Liver (tissue), 8 donors: ENCODE measurements at regions not wholly inside any gene's neighbourhood (a gene's known extent, or its start where the extent isn't known, plus 50 kb on each side); places are given as distances from the start of the nearest gene placed in this dataset.

ENCODE experiments used
- DNase-seq: peaks from one replicate; pipeline ENCODE4 v3.0.0-alpha.2; 2017; ENCODE audit warnings: low spot score
- H3K27ac ChIP-seq, 2 donors: one replicate each; pipeline ENCODE4 v1.7.0; 2013; ENCODE audit warnings: inconsistent platforms in 2 of 2, low read length in 2 of 2, control low read depth in 1 of 2, low read depth in 1 of 2, mild to moderate bottlenecking in 1 of 2
- H3K27me3 ChIP-seq, 4 donors: one replicate each; pipeline versions ENCODE4 v1.6.1 to v1.7.0; 2013; ENCODE audit warnings: low read length in 3 of 4, inconsistent platforms in 1 of 4, mild to moderate bottlenecking in 1 of 4, moderate library complexity in 1 of 4; ENCODE audit not compliant: control insufficient read depth in 4 of 4, insufficient read depth in 4 of 4
- H3K36me3 ChIP-seq, 4 donors: one replicate each; pipeline versions ENCODE4 v1.6.1 to v1.7.0; 2013; ENCODE audit warnings: low read length in 3 of 4, mild to moderate bottlenecking in 3 of 4, low read depth in 1 of 4, moderate library complexity in 1 of 4; ENCODE audit not compliant: control insufficient read depth in 4 of 4, insufficient read depth in 3 of 4
- H3K4me1 ChIP-seq, 4 donors: one replicate each; pipeline versions ENCODE4 v1.6.1 to v1.7.0; 2013; ENCODE audit warnings: low read length in 3 of 4, mild to moderate bottlenecking in 3 of 4, moderate library complexity in 1 of 4; ENCODE audit not compliant: control insufficient read depth in 4 of 4, insufficient read depth in 4 of 4
- H3K4me3 ChIP-seq, 3 donors: one replicate each; pipeline versions ENCODE4 v1.6.1 to v1.7.0; 2013; ENCODE audit warnings: low read length in 3 of 3, control low read depth in 1 of 3, low read depth in 1 of 3, mild to moderate bottlenecking in 1 of 3
- H3K9ac ChIP-seq, 2 donors: one replicate each; pipeline ENCODE4 v1.7.0; 2013; ENCODE audit warnings: low read length in 2 of 2, mild to moderate bottlenecking in 2 of 2, moderate library complexity in 2 of 2, control low read depth in 1 of 2, low read depth in 1 of 2
- H3K9me3 ChIP-seq, 4 donors: one replicate each; pipeline versions ENCODE4 v1.6.1 to v1.7.0; 2013; ENCODE audit warnings: low read length in 3 of 4; ENCODE audit not compliant: control insufficient read depth in 4 of 4
- CTCF ChIP-seq: fragments of 150-350 bp; IDR thresholded peaks from 2 replicates; pipeline ENCODE4 v1.5.1; 2017; ENCODE audit warnings: improper control_type of control experiment, low read depth, low read length; ENCODE audit not compliant: missing input control
- EGR1 ChIP-seq, 2 donors: IDR thresholded peaks; 2 replicates each; pipeline ENCODE4 v1.6.1; 2016 to 2018; ENCODE audit warnings: antibody characterized with exemption in 2 of 2, low read depth in 2 of 2
- FOXA1 ChIP-seq: IDR thresholded peaks from 2 replicates; pipeline ENCODE4 v1.6.1; 2016; ENCODE audit warnings: antibody characterized with exemption
- FOXA2 ChIP-seq: IDR thresholded peaks from 2 replicates; pipeline ENCODE4 v1.6.1; 2016; ENCODE audit warnings: antibody characterized with exemption
- GABPA ChIP-seq, 2 donors: IDR thresholded peaks in 1 of 2; conservative IDR thresholded peaks in 1 of 2; 2 replicates each; pipeline ENCODE4 v1.6.1; 2016; ENCODE audit warnings: antibody characterized with exemption in 2 of 2, mild to moderate bottlenecking in 1 of 2, moderate library complexity in 1 of 2
- HNF4A ChIP-seq, 2 donors: conservative IDR thresholded peaks; 2 replicates each; pipeline ENCODE4 v1.6.1; 2016; ENCODE audit warnings: antibody characterized with exemption in 2 of 2, mild to moderate bottlenecking in 2 of 2
- HNF4G ChIP-seq: IDR thresholded peaks from 2 replicates; pipeline ENCODE4 v1.6.1; 2016; ENCODE audit warnings: antibody characterized with exemption
- JUND ChIP-seq, 2 donors: IDR thresholded peaks; 2 replicates each; pipeline ENCODE4 v1.6.1; 2016; ENCODE audit warnings: antibody characterized with exemption in 2 of 2
- NR2F2 ChIP-seq: IDR thresholded peaks from 2 replicates; pipeline ENCODE4 v1.6.1; 2016; ENCODE audit warnings: antibody characterized with exemption
- RAD21 ChIP-seq, 2 donors: IDR thresholded peaks; 2 replicates each; pipeline ENCODE4 v1.6.1; 2016; ENCODE audit warnings: antibody characterized with exemption in 2 of 2, mild to moderate bottlenecking in 2 of 2
- REST ChIP-seq: IDR thresholded peaks from 2 replicates; pipeline ENCODE4 v1.6.1; 2016; ENCODE audit warnings: antibody characterized with exemption, mild to moderate bottlenecking
- RXRA ChIP-seq, 2 donors: IDR thresholded peaks; 2 replicates each; pipeline ENCODE4 v1.6.1; 2017 to 2018; ENCODE audit warnings: antibody characterized with exemption in 2 of 2, mild to moderate bottlenecking in 1 of 2
- SP1 ChIP-seq: IDR thresholded peaks from 2 replicates; pipeline ENCODE4 v1.6.1; 2018; ENCODE audit warnings: antibody characterized with exemption, mild to moderate bottlenecking
- TAF1 ChIP-seq: conservative IDR thresholded peaks from 2 replicates; pipeline ENCODE4 v1.6.1; 2016; ENCODE audit warnings: antibody characterized with exemption, mild to moderate bottlenecking
- WGBS: extraction: QIAGEN DNeasy Blood & Tissue Kit; methylation state at CpG from one replicate; pipeline ENCODE4 v1.1.7; 2013; 5-methylcytosine and 5-hydroxymethylcytosine counted together
- TF ChIP-seq, protein P1 (sequence below): IDR thresholded peaks from 2 replicates; pipeline ENCODE4 v1.6.1; 2016; ENCODE audit warnings: antibody characterized with exemption
- TF ChIP-seq, protein P2 (sequence below): IDR thresholded peaks from 2 replicates; pipeline ENCODE4 v1.6.1; 2016; ENCODE audit warnings: antibody characterized with exemption
- TF ChIP-seq, protein P3 (sequence below): IDR thresholded peaks from 2 replicates; pipeline ENCODE4 v1.6.1; 2016; ENCODE audit warnings: antibody characterized with exemption
- donor health status: healthy.
- donor health status: healthy.
- donor health status: healthy.
- donor health status: healthy.
- donor health status: healthy.

DNA sequence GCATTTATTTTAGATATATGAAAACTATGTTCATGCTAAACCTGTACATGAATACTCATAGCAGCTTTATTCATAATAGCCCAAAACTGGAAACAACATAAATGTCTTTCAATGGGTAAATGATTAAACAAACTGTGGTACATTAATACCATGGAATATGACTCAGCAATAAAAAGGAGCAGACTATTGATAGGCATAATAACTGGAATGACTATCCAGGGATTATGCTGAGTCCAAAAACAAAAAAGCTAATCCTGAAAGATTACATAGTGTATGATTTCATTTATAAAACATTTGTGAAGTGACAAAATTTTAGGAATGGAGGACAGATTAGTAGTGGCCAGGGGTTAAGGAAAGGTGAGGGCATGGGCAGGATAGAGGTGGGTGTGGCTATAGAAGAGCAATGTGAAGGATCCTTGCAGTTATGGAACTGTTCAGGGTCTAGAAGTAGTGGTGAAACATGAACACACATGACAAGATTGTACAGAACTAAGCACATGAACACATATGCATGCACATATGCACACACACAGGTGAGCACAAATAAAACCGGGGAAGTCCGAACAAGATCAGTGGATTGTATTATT is 61.1 kb upstream of the CDKN3 start:
- no peaks in the 10 kb centered on the region for H3K36me3 ChIP-seq
- WGBS = 98% methylated on average over 2 of the region's 2 CpGs
- H3K9me3 ChIP-seq = no peaks in the 10 kb centered on the region

More for the DNA sequence above, 61.1 kb upstream of the CDKN3 start:
- no peak overlapping the region for H3K4me3 ChIP-seq
- DNase-seq = no peak
- no peak overlapping the region for H3K27ac ChIP-seq
- H3K4me1 ChIP-seq = no peaks in the 10 kb centered on the region
- H3K9ac ChIP-seq = no peak overlapping the region
- TF ChIP-seq NR2F2 = no peak
- no peak for TF ChIP-seq EGR1 (IDR thresholded peaks at IDR 0.05; ENCODE audit: low read depth in 2 of 2)
- no peak for TF ChIP-seq HNF4G
- TF ChIP-seq, protein P1, sequence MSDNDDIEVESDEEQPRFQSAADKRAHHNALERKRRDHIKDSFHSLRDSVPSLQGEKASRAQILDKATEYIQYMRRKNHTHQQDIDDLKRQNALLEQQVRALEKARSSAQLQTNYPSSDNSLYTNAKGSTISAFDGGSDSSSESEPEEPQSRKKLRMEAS = no peak
- TF ChIP-seq, protein P2, sequence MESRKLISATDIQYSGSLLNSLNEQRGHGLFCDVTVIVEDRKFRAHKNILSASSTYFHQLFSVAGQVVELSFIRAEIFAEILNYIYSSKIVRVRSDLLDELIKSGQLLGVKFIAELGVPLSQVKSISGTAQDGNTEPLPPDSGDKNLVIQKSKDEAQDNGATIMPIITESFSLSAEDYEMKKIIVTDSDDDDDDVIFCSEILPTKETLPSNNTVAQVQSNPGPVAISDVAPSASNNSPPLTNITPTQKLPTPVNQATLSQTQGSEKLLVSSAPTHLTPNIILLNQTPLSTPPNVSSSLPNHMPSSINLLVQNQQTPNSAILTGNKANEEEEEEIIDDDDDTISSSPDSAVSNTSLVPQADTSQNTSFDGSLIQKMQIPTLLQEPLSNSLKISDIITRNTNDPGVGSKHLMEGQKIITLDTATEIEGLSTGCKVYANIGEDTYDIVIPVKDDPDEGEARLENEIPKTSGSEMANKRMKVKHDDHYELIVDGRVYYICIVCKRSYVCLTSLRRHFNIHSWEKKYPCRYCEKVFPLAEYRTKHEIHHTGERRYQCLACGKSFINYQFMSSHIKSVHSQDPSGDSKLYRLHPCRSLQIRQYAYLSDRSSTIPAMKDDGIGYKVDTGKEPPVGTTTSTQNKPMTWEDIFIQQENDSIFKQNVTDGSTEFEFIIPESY = no peak
- TF ChIP-seq RAD21 (IDR thresholded peaks at IDR 0.05) = no peak
- TF ChIP-seq REST = no peak
- TF ChIP-seq TAF1 = no peak
- TF ChIP-seq CTCF = no peak
- no peak for TF ChIP-seq RXRA (IDR thresholded peaks at IDR 0.05)
- TF ChIP-seq GABPA (IDR thresholded peaks at IDR 0.05 in 1 of 2, conservative IDR thresholded peaks at IDR 0.05 in 1 of 2) = no peak
- no peak for TF ChIP-seq FOXA2
- TF ChIP-seq JUND (IDR thresholded peaks at IDR 0.05) = no peak
- TF ChIP-seq SP1 = no peak
- TF ChIP-seq HNF4A (conservative IDR thresholded peaks at IDR 0.05) = no peak
- TF ChIP-seq, protein P3, sequence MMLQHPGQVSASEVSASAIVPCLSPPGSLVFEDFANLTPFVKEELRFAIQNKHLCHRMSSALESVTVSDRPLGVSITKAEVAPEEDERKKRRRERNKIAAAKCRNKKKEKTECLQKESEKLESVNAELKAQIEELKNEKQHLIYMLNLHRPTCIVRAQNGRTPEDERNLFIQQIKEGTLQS = no peak
- TF ChIP-seq FOXA1 = no peak
- no peaks in the 10 kb centered on the region for H3K27me3 ChIP-seq
